ENCODE measurements at regions not wholly inside any gene's neighbourhood (a gene's known extent, or its start where the extent isn't known, plus 50 kb on each side); places are given as distances from the start of the nearest gene placed in this dataset.

DNA sequence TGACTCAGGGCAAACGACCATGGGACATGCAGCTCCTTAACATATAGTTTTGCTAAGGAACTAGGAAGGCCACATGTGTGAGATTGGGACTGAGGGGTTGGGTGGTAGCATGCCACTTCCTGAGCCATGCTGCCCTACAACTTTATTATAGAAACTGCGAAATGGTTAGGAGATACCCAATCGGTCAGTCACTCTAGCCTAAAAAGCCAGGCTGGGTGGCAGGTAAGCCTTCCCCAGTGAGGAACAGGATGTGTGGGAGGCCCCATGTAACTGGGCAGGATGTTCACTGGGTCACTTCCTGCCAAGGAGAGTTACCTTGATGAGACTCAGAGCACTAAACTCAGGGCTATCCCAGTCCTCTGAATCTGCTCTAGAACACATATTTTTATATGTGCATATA is 123.5 kb downstream of the MAP3K7 start:
- no CpG with 5 or more reads among the region's 3 CpGs for WGBS (ENCODE audit: insufficient coverage)
- peaks cover 8 to 39% of the 10 kb centered on the region in 2 experiments for H3K4me1 ChIP-seq (ENCODE audit: control insufficient read depth in 1 of 2, extremely low read depth in 1 of 2, insufficient read depth in 2 of 2, low read length in 2 of 2)
- peak overlapping the region; percentile 36 for H3K27ac ChIP-seq (ENCODE audit: low read length)
- CTCF ChIA-PET = interaction anchor here (0.6 to 1.1 kb wide), 3 partner anchors 16 to 80 kb away, joined by 3 to 5 read pairs (median 3); no protein-coding TSS in a partner anchor
- Mint-ChIP-seq H3K4me1 (peaks cover 69 to 75% (median 75%) of the 10 kb centered on the region in 3 donors), H3K27ac (peak overlapping the region; percentile 72 to 91), H3K9me3 (no peaks in the 10 kb centered on the region), H3K27me3 (no peaks in the 10 kb centered on the region), H3K36me3 (no peaks in the 10 kb centered on the region), H3K4me3 (peak overlapping the region in 2 of 3 donors; percentile 40 to 64)
- no peaks in the 10 kb centered on the region for H3K9me3 ChIP-seq
- no peaks in the 10 kb centered on the region for H3K27me3 ChIP-seq (replicated peaks in 1 of 2; ENCODE audit: control insufficient read depth in 2 of 2, extremely low read depth in 1 of 2, insufficient read depth in 2 of 2, low read length in 1 of 2)
- POLR2A ChIA-PET = interaction anchor here (0.7 kb wide), 3 partner anchors 19 to 270 kb away, joined by 4 to 8 read pairs (median 5); no protein-coding TSS in a partner anchor
- no peak overlapping the region for H3K4me3 ChIP-seq (ENCODE audit: control insufficient read depth in 1 of 2, extremely low read depth in 1 of 2, low read length in 1 of 2)
- DNase-seq (peak in 26 of 35 experiments; percentile 10 to 55 (median 26)), ATAC-seq (replicated peaks in 1 of 4) (peak; percentile 91 to 95 (median 92))
- no peaks in the 10 kb centered on the region for H3K36me3 ChIP-seq (ENCODE audit: control insufficient read depth in 2 of 2, extremely low read depth in 1 of 2, insufficient read depth in 1 of 2, low read length in 1 of 2)

GRCh38 chr6:90462102-90462501 is 124.8 kb downstream of the MAP3K7 start:
- Mint-ChIP-seq H3K4me1 (peaks cover 77 to 86% (median 79%) of the 10 kb centered on the region in 3 donors), H3K4me3 (no peak overlapping the region), H3K9me3 (no peaks in the 10 kb centered on the region), H3K36me3 (no peaks in the 10 kb centered on the region), H3K27me3 (no peaks in the 10 kb centered on the region), H3K27ac (no peak overlapping the region)
- ChIA-PET POLR2A (interaction anchor here in 1 of 2 donors (0.6 kb wide), 1 partner anchor 8 kb away, joined by 3 read pairs; no protein-coding TSS in a partner anchor), CTCF (interaction anchor here (1.0 kb wide), 2 partner anchors 16 to 19 kb away, joined by 3 to 4 read pairs; no protein-coding TSS in a partner anchor)
- H3K27me3 ChIP-seq (replicated peaks in 1 of 2; ENCODE audit: control insufficient read depth in 2 of 2, extremely low read depth in 1 of 2, insufficient read depth in 2 of 2, low read length in 1 of 2) = no peaks in the 10 kb centered on the region
- 83% methylated on average over 1 of the region's 2 CpGs for WGBS (ENCODE audit: insufficient coverage)
- H3K4me1 ChIP-seq (ENCODE audit: control insufficient read depth in 1 of 2, extremely low read depth in 1 of 2, insufficient read depth in 2 of 2, low read length in 2 of 2) = peaks cover 8 to 41% of the 10 kb centered on the region in 2 experiments
- DNase-seq (no peak), ATAC-seq (replicated peaks in 1 of 4) (no peak)
- H3K27ac ChIP-seq (ENCODE audit: low read length) = no peak overlapping the region
- H3K9me3 ChIP-seq = no peaks in the 10 kb centered on the region
- no peaks in the 10 kb centered on the region for H3K36me3 ChIP-seq (ENCODE audit: control insufficient read depth in 2 of 2, extremely low read depth in 1 of 2, insufficient read depth in 1 of 2, low read length in 1 of 2)
- no peak overlapping the region for H3K4me3 ChIP-seq (ENCODE audit: control insufficient read depth in 1 of 2, extremely low read depth in 1 of 2, low read length in 1 of 2)

DNA sequence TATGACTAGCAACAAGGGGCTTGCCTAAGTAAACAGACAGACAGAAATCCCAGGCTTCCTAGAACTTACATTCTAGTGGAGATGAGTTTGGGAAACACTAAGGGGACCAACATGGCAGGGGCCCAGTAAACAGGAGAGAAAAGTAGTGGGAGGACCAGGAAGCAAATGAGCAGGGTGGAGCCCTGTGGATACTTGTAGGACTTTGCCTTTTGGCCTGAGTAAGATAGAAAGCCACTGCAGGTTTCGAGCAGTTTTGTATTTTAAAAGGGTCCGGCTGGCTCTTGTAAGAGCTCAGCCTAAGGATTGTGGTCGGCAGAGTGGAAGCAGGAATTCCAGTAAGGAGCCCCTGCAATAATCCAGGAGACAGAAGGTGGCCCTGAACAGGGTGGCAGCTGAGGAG is 125.5 kb downstream of the MAP3K7 start:
- DNase-seq = no peak
- 84% methylated on average over 3 of the region's 3 CpGs for WGBS (ENCODE audit: insufficient coverage)
- Histone ChIP-seq H3K36me3 (ENCODE audit: control insufficient read depth in 2 of 2, extremely low read depth in 1 of 2, insufficient read depth in 1 of 2, low read length in 1 of 2) (no peaks in the 10 kb centered on the region), H3K27ac (ENCODE audit: low read length) (no peak overlapping the region), H3K4me1 (ENCODE audit: control insufficient read depth in 1 of 2, extremely low read depth in 1 of 2, insufficient read depth in 2 of 2, low read length in 2 of 2) (peaks cover 8 to 41% of the 10 kb centered on the region in 2 experiments), H3K27me3 (replicated peaks in 1 of 2; ENCODE audit: control insufficient read depth in 2 of 2, extremely low read depth in 1 of 2, insufficient read depth in 2 of 2, low read length in 1 of 2) (no peaks in the 10 kb centered on the region), H3K9me3 (no peaks in the 10 kb centered on the region), H3K4me3 (ENCODE audit: control insufficient read depth in 1 of 2, extremely low read depth in 1 of 2, low read length in 1 of 2) (no peak overlapping the region)
- ChIA-PET POLR2A (interaction anchor here in 1 of 2 donors (0.6 kb wide), 1 partner anchor 8 kb away, joined by 3 read pairs; no protein-coding TSS in a partner anchor), CTCF (interaction anchor here (0.5 to 1.0 kb wide), 4 partner anchors 15 to 93 kb away, joined by 3 to 4 read pairs (median 3); no protein-coding TSS in a partner anchor)
- Mint-ChIP-seq H3K36me3 (no peaks in the 10 kb centered on the region), H3K4me3 (no peak overlapping the region), H3K27me3 (no peaks in the 10 kb centered on the region), H3K4me1 (peaks cover 72 to 85% (median 78%) of the 10 kb centered on the region in 3 donors), H3K9me3 (no peaks in the 10 kb centered on the region), H3K27ac (peak overlapping the region; percentile 24 to 53)
- ATAC-seq (replicated peaks in 1 of 4) = no peak

DNA sequence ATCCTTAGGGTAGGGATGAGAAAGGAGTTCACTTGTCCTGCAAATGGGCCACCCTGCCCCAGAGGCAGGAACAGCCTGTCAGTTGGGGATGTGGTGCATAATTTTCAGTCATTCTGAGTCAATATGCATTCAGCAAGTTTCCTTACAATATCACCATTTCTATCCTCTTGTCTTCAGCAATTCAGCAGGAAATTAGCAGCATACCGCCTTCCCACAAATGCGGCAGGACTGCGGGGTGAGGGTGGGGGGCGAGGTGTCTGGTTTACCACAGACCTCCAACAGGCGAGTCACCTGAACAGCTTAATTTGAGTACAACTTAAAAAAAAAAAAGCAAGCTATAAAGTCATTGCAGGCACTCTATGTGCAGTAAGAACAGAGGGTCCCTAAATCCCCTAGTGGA is 126.8 kb downstream of the MAP3K7 start:
- Histone ChIP-seq H3K36me3 (ENCODE audit: control insufficient read depth in 2 of 2, extremely low read depth in 1 of 2, insufficient read depth in 1 of 2, low read length in 1 of 2) (no peaks in the 10 kb centered on the region), H3K27ac (ENCODE audit: low read length) (no peak overlapping the region), H3K4me1 (ENCODE audit: control insufficient read depth in 1 of 2, extremely low read depth in 1 of 2, insufficient read depth in 2 of 2, low read length in 2 of 2) (peaks cover 8 to 41% of the 10 kb centered on the region in 2 experiments), H3K4me3 (ENCODE audit: control insufficient read depth in 1 of 2, extremely low read depth in 1 of 2, low read length in 1 of 2) (no peak overlapping the region), H3K9me3 (no peaks in the 10 kb centered on the region), H3K27me3 (replicated peaks in 1 of 2; ENCODE audit: control insufficient read depth in 2 of 2, extremely low read depth in 1 of 2, insufficient read depth in 2 of 2, low read length in 1 of 2) (no peaks in the 10 kb centered on the region)
- H3K4me1 Mint-ChIP-seq = peaks cover 60 to 72% (median 64%) of the 10 kb centered on the region in 3 donors
- H3K27ac Mint-ChIP-seq = peak overlapping the region; percentile 31 to 70
- H3K27me3 Mint-ChIP-seq = no peaks in the 10 kb centered on the region
- POLR2A ChIA-PET = interaction anchor here (0.5 to 1.6 kb wide), 3 partner anchors 18 to 631 kb away, joined by 4 to 5 read pairs (median 4); no protein-coding TSS in a partner anchor
- no peak overlapping the region for H3K4me3 Mint-ChIP-seq
- no peaks in the 10 kb centered on the region for H3K9me3 Mint-ChIP-seq
- no CpG with 5 or more reads among the region's 5 CpGs for WGBS (ENCODE audit: insufficient coverage)
- H3K36me3 Mint-ChIP-seq = no peaks in the 10 kb centered on the region
- no peak for ATAC-seq (replicated peaks in 1 of 4)
- CTCF ChIA-PET = interaction anchor here (0.5 to 1.5 kb wide), 6 partner anchors 12 to 515 kb away, joined by 3 to 4 read pairs (median 3); no protein-coding TSS in a partner anchor
- DNase-seq = no peak

- DNase-seq (no peak), ATAC-seq (replicated peaks in 1 of 4) (no peak)
- 100% methylated on average over 1 of the region's 4 CpGs for WGBS (ENCODE audit: insufficient coverage)
- Mint-ChIP-seq H3K9me3 (no peaks in the 10 kb centered on the region), H3K4me3 (peak overlapping the region in 2 of 3 donors; percentile 62 to 73), H3K27me3 (no peaks in the 10 kb centered on the region), H3K4me1 (peaks cover 53 to 68% (median 57%) of the 10 kb centered on the region in 3 donors), H3K27ac (peak overlapping the region; percentile 93), H3K36me3 (no peaks in the 10 kb centered on the region)
- ChIA-PET POLR2A (interaction anchor here in 1 of 2 donors (1.6 kb wide), 1 partner anchor 17 kb away, joined by 5 read pairs; no protein-coding TSS in a partner anchor), CTCF (interaction anchor here (0.9 to 1.5 kb wide), 3 partner anchors 18 to 66 kb away, joined by 3 to 4 read pairs (median 3); no protein-coding TSS in a partner anchor)
- H3K9me3 ChIP-seq = no peaks in the 10 kb centered on the region
- no peaks in the 10 kb centered on the region for H3K27me3 ChIP-seq (replicated peaks in 1 of 2; ENCODE audit: control insufficient read depth in 2 of 2, extremely low read depth in 1 of 2, insufficient read depth in 2 of 2, low read length in 1 of 2)
- no peaks in the 10 kb centered on the region for H3K36me3 ChIP-seq (ENCODE audit: control insufficient read depth in 2 of 2, extremely low read depth in 1 of 2, insufficient read depth in 1 of 2, low read length in 1 of 2)
- no peak overlapping the region for H3K4me3 ChIP-seq (ENCODE audit: control insufficient read depth in 1 of 2, extremely low read depth in 1 of 2, low read length in 1 of 2)
- H3K4me1 ChIP-seq (ENCODE audit: control insufficient read depth in 1 of 2, extremely low read depth in 1 of 2, insufficient read depth in 2 of 2, low read length in 2 of 2) = peaks cover 8 to 41% of the 10 kb centered on the region in 2 experiments
- no peak overlapping the region for H3K27ac ChIP-seq (ENCODE audit: low read length)
Observed at GRCh38 chr6:90459225-90459758, 127.6 kb downstream of the MAP3K7 start.

DNA sequence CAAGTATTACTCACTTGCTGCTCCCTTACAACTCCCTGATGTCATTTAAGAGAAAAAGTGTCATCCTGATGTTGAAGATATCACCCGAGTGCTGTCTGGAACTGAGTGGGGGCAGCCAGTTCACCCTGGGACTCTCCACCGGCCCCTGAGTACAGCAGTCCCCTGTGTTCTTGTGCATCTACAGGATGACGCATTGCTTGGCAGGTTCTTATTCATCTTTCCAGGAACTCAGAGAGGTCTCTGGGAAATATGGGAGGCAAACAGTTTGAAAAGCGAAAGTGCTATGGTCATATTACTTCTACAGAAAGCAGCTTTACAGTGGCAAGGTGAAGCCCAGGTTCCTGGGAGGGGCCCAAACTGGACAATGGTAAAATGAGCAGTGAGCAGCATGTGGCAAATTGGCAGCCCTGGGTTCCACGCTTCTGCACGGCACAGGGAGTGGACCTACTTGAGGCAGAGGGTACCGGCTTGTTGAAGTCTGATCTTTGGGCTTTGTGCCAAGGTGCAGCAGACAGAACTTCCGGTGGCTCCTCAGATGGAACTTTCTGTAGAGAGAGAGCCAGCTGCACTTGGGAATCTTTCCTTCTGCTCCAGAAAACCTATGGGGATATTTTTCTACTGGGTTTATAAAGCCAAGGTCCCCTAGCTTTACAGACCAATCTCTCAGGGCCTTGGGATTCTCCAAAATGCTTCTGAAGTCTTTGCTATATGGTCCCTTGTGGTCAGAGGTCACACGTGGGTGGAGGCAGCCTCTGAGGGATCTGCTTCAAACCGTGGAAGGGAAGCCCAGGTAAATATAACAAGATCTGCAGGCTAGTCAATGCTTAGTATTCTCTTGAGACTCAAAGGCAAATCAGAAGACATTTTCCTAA is 128.3 kb downstream of the MAP3K7 start:
- DNase-seq (peak in 19 of 35 experiments; percentile 8 to 63 (median 19)), ATAC-seq (replicated peaks in 1 of 4) (peak; percentile 69 to 91 (median 78))
- CTCF ChIA-PET = interaction anchor here in 1 of 2 donors (0.9 to 1.5 kb wide), 2 partner anchors 19 to 53 kb away, joined by 3 read pairs; no protein-coding TSS in a partner anchor
- H3K4me3 Mint-ChIP-seq = peak overlapping the region; percentile 60 to 73 (median 62)
- no peaks in the 10 kb centered on the region for H3K36me3 Mint-ChIP-seq
- H3K27ac ChIP-seq (ENCODE audit: low read length) = no peak overlapping the region
- H3K27me3 Mint-ChIP-seq = no peaks in the 10 kb centered on the region
- POLR2A ChIA-PET = interaction anchor here in 1 of 2 donors (1.6 kb wide), 1 partner anchor 16 kb away, joined by 5 read pairs; no protein-coding TSS in a partner anchor
- H3K4me1 Mint-ChIP-seq = peaks cover 49 to 63% (median 51%) of the 10 kb centered on the region in 3 donors
- H3K4me1 ChIP-seq (ENCODE audit: control insufficient read depth in 1 of 2, extremely low read depth in 1 of 2, insufficient read depth in 2 of 2, low read length in 2 of 2) = peaks cover 4 to 36% of the 10 kb centered on the region in 2 experiments
- 36% methylated on average over 8 of the region's 10 CpGs for WGBS (ENCODE audit: insufficient coverage)
- peak overlapping the region; percentile 93 for H3K27ac Mint-ChIP-seq
- H3K27me3 ChIP-seq (replicated peaks in 1 of 2; ENCODE audit: control insufficient read depth in 2 of 2, extremely low read depth in 1 of 2, insufficient read depth in 2 of 2, low read length in 1 of 2) = no peaks in the 10 kb centered on the region
- no peaks in the 10 kb centered on the region for H3K9me3 ChIP-seq
- no peak overlapping the region for H3K4me3 ChIP-seq (ENCODE audit: control insufficient read depth in 1 of 2, extremely low read depth in 1 of 2, low read length in 1 of 2)
- H3K9me3 Mint-ChIP-seq = no peaks in the 10 kb centered on the region
- H3K36me3 ChIP-seq (ENCODE audit: control insufficient read depth in 2 of 2, extremely low read depth in 1 of 2, insufficient read depth in 1 of 2, low read length in 1 of 2) = no peaks in the 10 kb centered on the region

Data from T-cell (primary cell).